HFFc6 (cell line): ENCODE measurements at regions not wholly inside any gene's neighbourhood (a gene's known extent, or its start where the extent isn't known, plus 50 kb on each side); places are given as distances from the start of the nearest gene placed in this dataset.

Source experiments
- DNase-seq: peaks from one replicate; pipeline ENCODE4 v3.0.0-alpha.2; 2018
- H3K27ac Mint-ChIP-seq: 2 replicates; pipeline ENCODE4 v1.8.0; 2020; ENCODE audit warnings: mild to moderate bottlenecking, mixed read lengths
- H3K27me3 Mint-ChIP-seq: 2 replicates; pipeline ENCODE4 v1.8.0; 2021; ENCODE audit warnings: mild to moderate bottlenecking, moderate library complexity, mixed read lengths; ENCODE audit not compliant: insufficient read depth
- H3K36me3 Mint-ChIP-seq: 2 replicates; pipeline ENCODE4 v1.8.0; 2021; ENCODE audit warnings: low read depth, mixed read lengths
- H3K4me1 Mint-ChIP-seq: 2 replicates; pipeline ENCODE4 v1.8.0; 2020; ENCODE audit warnings: low read depth, mixed read lengths
- H3K4me3 Mint-ChIP-seq: 2 replicates; pipeline ENCODE4 v1.8.0; 2020; ENCODE audit warnings: mild to moderate bottlenecking, moderate library complexity, mixed read lengths
- H3K9me3 Mint-ChIP-seq: 2 replicates; pipeline ENCODE4 v1.8.0; 2020; ENCODE audit warnings: mild to moderate bottlenecking, mixed read lengths
- CTCF ChIP-seq: fragments of 200-600 bp; sonication (generic); IDR thresholded peaks from 2 replicates; pipeline ENCODE4 v1.5.0; 2021; ENCODE audit warnings: antibody characterized with exemption, mild to moderate bottlenecking

GRCh38 chr14:76697246-76697905 lies 63.9 kb upstream of the VASH1 start:
- no peak overlapping the region for H3K27ac Mint-ChIP-seq
- no peak for DNase-seq
- H3K36me3 Mint-ChIP-seq, result no peaks in the 10 kb centered on the region
- TF ChIP-seq CTCF, result no peak
- H3K9me3 Mint-ChIP-seq, result no peaks in the 10 kb centered on the region
- H3K4me3 Mint-ChIP-seq, result no peak overlapping the region
- no peaks in the 10 kb centered on the region for H3K4me1 Mint-ChIP-seq
- H3K27me3 Mint-ChIP-seq, result peaks cover 40% of the 10 kb centered on the region

DNA sequence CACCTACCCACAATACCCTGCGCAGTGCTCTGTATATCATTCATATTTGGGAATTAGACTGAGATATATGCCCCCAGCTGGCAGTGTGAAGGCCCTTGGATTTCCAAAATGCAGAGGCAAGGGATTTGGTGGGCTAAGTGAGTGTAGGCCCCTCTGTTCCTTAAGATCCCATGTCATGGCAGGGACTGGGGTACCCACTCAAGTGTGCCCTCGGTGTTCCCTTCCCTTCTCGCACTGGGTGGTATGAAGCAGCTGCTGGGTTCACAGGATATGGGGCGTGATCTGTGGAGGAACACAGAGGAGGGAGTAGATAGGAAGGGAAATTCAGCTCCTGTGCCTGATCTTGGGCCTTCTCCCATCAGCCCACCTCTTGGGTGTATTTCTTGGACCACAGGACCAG lies 63.1 kb upstream of the VASH1 start:
- DNase-seq, result no peak
- no peak for TF ChIP-seq CTCF
- Mint-ChIP-seq H3K4me1 (no peaks in the 10 kb centered on the region), H3K4me3 (no peak overlapping the region), H3K27me3 (peaks cover 38% of the 10 kb centered on the region), H3K36me3 (no peaks in the 10 kb centered on the region), H3K27ac (no peak overlapping the region), H3K9me3 (no peaks in the 10 kb centered on the region)

DNA sequence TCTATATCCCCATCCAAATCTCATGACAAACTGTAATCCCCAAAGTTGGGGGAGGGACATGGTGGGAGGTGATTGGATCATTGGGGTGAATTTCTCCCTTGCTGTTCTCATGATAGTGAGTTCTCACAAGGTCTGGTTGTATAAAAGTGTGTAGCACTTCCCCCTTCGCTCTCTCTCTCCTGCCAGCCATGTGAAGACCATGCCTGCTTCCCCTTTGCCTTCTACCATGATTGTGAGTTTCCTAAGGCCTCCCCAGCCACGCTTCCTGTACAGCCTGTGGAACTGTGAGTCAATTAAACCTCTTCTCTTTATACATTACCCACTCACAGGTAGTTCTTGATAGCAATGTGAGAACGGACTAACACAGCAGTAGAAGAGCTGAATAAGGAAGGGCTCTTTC lies 62.6 kb upstream of the VASH1 start:
- peaks cover 38% of the 10 kb centered on the region for H3K27me3 Mint-ChIP-seq
- H3K36me3 Mint-ChIP-seq, result no peaks in the 10 kb centered on the region
- no peak for TF ChIP-seq CTCF
- no peak overlapping the region for H3K4me3 Mint-ChIP-seq
- no peak overlapping the region for H3K27ac Mint-ChIP-seq
- H3K9me3 Mint-ChIP-seq, result no peaks in the 10 kb centered on the region
- DNase-seq, result no peak
- H3K4me1 Mint-ChIP-seq, result no peaks in the 10 kb centered on the region

GRCh38 chr14:76699209-76699938 lies 61.9 kb upstream of the VASH1 start:
- Mint-ChIP-seq H3K9me3 (no peaks in the 10 kb centered on the region), H3K27ac (no peak overlapping the region), H3K4me3 (no peak overlapping the region), H3K27me3 (peaks cover 37% of the 10 kb centered on the region), H3K36me3 (no peaks in the 10 kb centered on the region), H3K4me1 (no peaks in the 10 kb centered on the region)
- no peak for TF ChIP-seq CTCF
- no peak for DNase-seq

- H3K4me3 Mint-ChIP-seq, result no peak overlapping the region
- H3K4me1 Mint-ChIP-seq, result no peaks in the 10 kb centered on the region
- no peak for DNase-seq
- H3K9me3 Mint-ChIP-seq, result no peaks in the 10 kb centered on the region
- no peaks in the 10 kb centered on the region for H3K36me3 Mint-ChIP-seq
- TF ChIP-seq CTCF, result no peak
- no peak overlapping the region for H3K27ac Mint-ChIP-seq
- peaks cover 35% of the 10 kb centered on the region for H3K27me3 Mint-ChIP-seq
Measured at GRCh38 chr14:76699939-76700590, 61.2 kb upstream of the VASH1 start.
